HG03025 (cell line): ENCODE measurements at regions not wholly inside any gene's neighbourhood (a gene's known extent, or its start where the extent isn't known, plus 50 kb on each side); places are given as distances from the start of the nearest gene placed in this dataset.
"Not testable (repeated sequence)": the region's sequence is repeated elsewhere in the genome, so short reads cannot be mapped to it uniquely, and the experiment has no call there.

Experiments used
- ATAC-seq: cut with Tn5 transposase; IDR thresholded peaks from one replicate; pipeline ENCODE4 v1.9.1; 2021; ENCODE audit warnings: mild to moderate bottlenecking, moderate library complexity; ENCODE audit not compliant: unreplicated experiment, low FRiP score

GRCh38 chr14:105937253-105938054 lies 411.1 kb downstream of the TMEM121 start:
- ATAC-seq = no peak

- ATAC-seq = no peak
Observed at GRCh38 chr14:105938055-105938863, 411.9 kb downstream of the TMEM121 start.

GRCh38 chr14:105938959-105939358 lies 412.6 kb downstream of the TMEM121 start:
- ATAC-seq = no peak

- ATAC-seq = no peak
Observed at GRCh38 chr14:105939810-105940508, 413.6 kb downstream of the TMEM121 start.

- no peak for ATAC-seq
Observed at GRCh38 chr14:105940534-105941225, 414.3 kb downstream of the TMEM121 start.

GRCh38 chr14:105941226-105942166 lies 415.1 kb downstream of the TMEM121 start:
- no peak for ATAC-seq

- not testable (repeated sequence) for ATAC-seq
Observed at GRCh38 chr14:105942725-105943124, 416.3 kb downstream of the TMEM121 start.

GRCh38 chr14:105943973-105944602 lies 417.7 kb downstream of the TMEM121 start:
- no peak for ATAC-seq

GRCh38 chr14:105944632-105945610 lies 418.5 kb downstream of the TMEM121 start:
- ATAC-seq = no peak

- no peak for ATAC-seq
Observed at GRCh38 chr14:105945896-105946295, 419.5 kb downstream of the TMEM121 start.

GRCh38 chr14:105947599-105947998 lies 421.2 kb downstream of the TMEM121 start:
- ATAC-seq = no peak

- ATAC-seq = not testable (repeated sequence)
Observed at GRCh38 chr14:105948955-105949354, 422.6 kb downstream of the TMEM121 start.

GRCh38 chr14:105950364-105950892 lies 424.0 kb downstream of the TMEM121 start:
- not testable (repeated sequence) for ATAC-seq

- ATAC-seq = no peak
Observed at GRCh38 chr14:105951399-105951798, 425.0 kb downstream of the TMEM121 start.

- ATAC-seq = no peak
Observed at GRCh38 chr14:105952222-105952621, 425.8 kb downstream of the TMEM121 start.

GRCh38 chr14:105952826-105953225 lies 426.4 kb downstream of the TMEM121 start:
- no peak for ATAC-seq

GRCh38 chr14:105961625-105962024 lies 435.2 kb downstream of the TMEM121 start:
- not testable (repeated sequence) for ATAC-seq
